ENCODE measurements at regions not wholly inside any gene's neighbourhood (a gene's known extent, or its start where the extent isn't known, plus 50 kb on each side); places are given as distances from the start of the nearest gene placed in this dataset.

GRCh38 chr6:134676307-134677281, 273.3 kb downstream of the ALDH8A1 start:
- intact Hi-C loops (cut with DNase I; ENCODE audit: low total_unique reads) = no loop called here
- DNase-seq = no peak
- Histone ChIP-seq H3K27ac (no peak overlapping the region), H3K4me1 (no peaks in the 10 kb centered on the region), H3K4me3 (no peak overlapping the region), H3K27me3 (no peaks in the 10 kb centered on the region), H3K36me3 (ENCODE audit: low read depth, missing control alignments) (no peaks in the 10 kb centered on the region), H3K9me3 (no peaks in the 10 kb centered on the region)
- TF ChIP-seq CTCF (IDR thresholded peaks at IDR 0.05) (no peak), POLR2A (IDR thresholded peaks at IDR 0.05) (no peak)
- 90 to 92% methylated on average over 6 of the region's 6 CpGs for WGBS, 2 donors

GRCh38 chr6:134675110-134676054, 274.5 kb downstream of the ALDH8A1 start:
- no peaks in the 10 kb centered on the region for H3K9me3 ChIP-seq
- no peaks in the 10 kb centered on the region for H3K27me3 ChIP-seq
- H3K36me3 ChIP-seq (ENCODE audit: low read depth, missing control alignments) = no peaks in the 10 kb centered on the region
- TF ChIP-seq CTCF (IDR thresholded peaks at IDR 0.05) = no peak
- TF ChIP-seq POLR2A (IDR thresholded peaks at IDR 0.05) = no peak
- 81 to 84% methylated on average over 11 of the region's 11 CpGs for WGBS, 2 donors
- no peak for DNase-seq
- no peak overlapping the region for H3K4me3 ChIP-seq
- H3K4me1 ChIP-seq = no peaks in the 10 kb centered on the region
- intact Hi-C loops (cut with DNase I; ENCODE audit: low total_unique reads) = no loop called here
- no peak overlapping the region for H3K27ac ChIP-seq

GRCh38 chr6:134674562-134674961, 275.3 kb downstream of the ALDH8A1 start:
- Histone ChIP-seq H3K27me3 (no peaks in the 10 kb centered on the region), H3K36me3 (ENCODE audit: low read depth, missing control alignments) (no peaks in the 10 kb centered on the region), H3K4me3 (no peak overlapping the region), H3K4me1 (no peaks in the 10 kb centered on the region), H3K9me3 (no peaks in the 10 kb centered on the region), H3K27ac (no peak overlapping the region)
- TF ChIP-seq CTCF (IDR thresholded peaks at IDR 0.05) = no peak
- TF ChIP-seq POLR2A (IDR thresholded peaks at IDR 0.05) = no peak
- DNase-seq = no peak
- intact Hi-C loops (cut with DNase I; ENCODE audit: low total_unique reads) = no loop called here
- 96% methylated on average over 2 of the region's 2 CpGs for WGBS, 2 donors

- no peaks in the 10 kb centered on the region for H3K27me3 ChIP-seq
- no peak for TF ChIP-seq POLR2A (IDR thresholded peaks at IDR 0.05)
- no peak for TF ChIP-seq CTCF (IDR thresholded peaks at IDR 0.05)
- no peak for DNase-seq
Observed at GRCh38 chr6:134669485-134669884, 280.4 kb downstream of the ALDH8A1 start.

More at GRCh38 chr6:134669485-134669884, 280.4 kb downstream of the ALDH8A1 start:
- Histone ChIP-seq H3K36me3 (ENCODE audit: low read depth, missing control alignments) (no peaks in the 10 kb centered on the region), H3K27ac (no peak overlapping the region), H3K4me1 (no peaks in the 10 kb centered on the region), H3K9me3 (no peaks in the 10 kb centered on the region), H3K4me3 (no peak overlapping the region)
- intact Hi-C loops (cut with DNase I; ENCODE audit: low total_unique reads) = no loop called here
